ENCODE measurements at regions not wholly inside any gene's neighbourhood (a gene's known extent, or its start where the extent isn't known, plus 50 kb on each side); places are given as distances from the start of the nearest gene placed in this dataset.

- TF ChIP-seq POLR2A (IDR thresholded peaks at IDR 0.05) (no peak), CTCF (IDR thresholded peaks at IDR 0.05) (no peak), POLR2AphosphoS5 (IDR thresholded peaks at IDR 0.05) (no peak)
Observed at GRCh38 chr6:156695742-156696141, 81.4 kb upstream of the ARID1B start.

Measured in sigmoid colon (tissue), 4 donors.